HG03025 (cell line): ENCODE measurements at regions not wholly inside any gene's neighbourhood (a gene's known extent, or its start where the extent isn't known, plus 50 kb on each side); places are given as distances from the start of the nearest gene placed in this dataset.

Source experiments
- ATAC-seq: cut with Tn5 transposase; IDR thresholded peaks from one replicate; pipeline ENCODE4 v1.9.1; 2021; ENCODE audit warnings: mild to moderate bottlenecking, moderate library complexity; ENCODE audit not compliant: unreplicated experiment, low FRiP score

DNA sequence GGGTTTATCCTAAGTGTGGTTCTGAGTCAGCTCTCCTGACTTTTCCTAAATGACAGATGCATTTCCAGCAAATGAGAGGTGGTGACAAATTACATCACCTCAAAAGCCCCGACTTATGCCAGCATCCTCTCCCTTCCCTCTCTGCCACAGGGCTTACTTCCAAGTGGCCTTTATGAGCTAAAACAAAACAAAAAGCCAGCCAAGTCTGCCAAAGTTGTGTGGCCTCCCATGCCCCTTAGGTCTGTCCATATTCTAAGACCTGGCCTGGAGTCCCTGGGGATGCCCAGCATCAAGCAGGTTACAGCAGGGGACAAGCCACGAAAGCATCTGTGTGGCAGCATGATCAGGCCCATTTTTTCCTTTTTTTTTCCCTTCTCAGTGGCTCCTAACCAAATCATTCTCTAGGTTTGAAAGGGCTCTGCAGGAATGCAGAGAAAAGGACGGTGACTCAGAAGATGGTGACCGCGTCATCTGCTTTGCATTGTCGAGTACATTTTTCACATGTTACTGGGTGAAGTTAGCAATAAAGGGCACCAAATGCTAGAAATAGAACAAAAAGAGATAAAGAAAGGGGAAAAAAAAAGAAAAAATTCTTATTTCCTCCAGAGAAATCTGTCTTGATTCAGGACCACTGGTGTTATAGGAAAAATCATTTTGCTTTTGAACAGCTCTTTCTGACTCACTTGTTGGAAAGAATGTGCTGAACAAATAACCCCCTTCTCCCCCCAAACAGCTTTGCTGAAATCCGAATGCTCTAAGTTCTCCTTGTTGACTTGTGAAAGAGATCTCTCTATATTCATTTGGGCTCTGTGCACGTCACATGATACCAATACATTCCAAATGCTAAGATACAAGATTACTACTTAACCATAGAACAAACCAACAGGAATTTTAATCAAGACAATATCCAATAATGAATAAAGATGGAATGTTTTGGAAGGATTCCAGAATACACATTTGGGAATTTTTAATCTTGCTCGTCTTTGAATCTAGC lies 178.7 kb downstream of the EN1 start:
- ATAC-seq = no peak

DNA sequence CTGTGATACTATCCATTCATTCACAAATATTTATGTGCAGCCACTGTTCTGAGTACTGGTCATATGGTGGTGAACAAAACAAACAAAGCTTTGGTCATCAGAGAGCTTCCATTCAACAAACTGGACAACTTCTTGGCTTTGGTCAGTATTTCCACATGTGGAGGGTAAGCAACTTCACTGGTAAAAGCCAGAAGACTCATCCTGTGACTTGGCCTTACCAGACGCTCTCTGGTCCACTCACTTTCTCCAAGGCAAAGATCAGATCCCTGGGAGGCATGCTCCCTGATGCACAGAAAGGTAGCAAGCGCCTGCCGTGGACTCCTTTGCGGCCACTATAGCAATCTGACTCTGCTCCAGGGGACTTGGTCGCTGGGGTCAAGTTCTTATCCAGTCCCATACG lies 179.5 kb downstream of the EN1 start:
- ATAC-seq = no peak

GRCh38 chr2:118667348-118667747 lies 180.1 kb downstream of the EN1 start:
- ATAC-seq = no peak

GRCh38 chr2:118665784-118666529 lies 181.5 kb downstream of the EN1 start:
- ATAC-seq = no peak

- no peak for ATAC-seq
Measured at GRCh38 chr2:118661179-118661578, 186.3 kb downstream of the EN1 start.

DNA sequence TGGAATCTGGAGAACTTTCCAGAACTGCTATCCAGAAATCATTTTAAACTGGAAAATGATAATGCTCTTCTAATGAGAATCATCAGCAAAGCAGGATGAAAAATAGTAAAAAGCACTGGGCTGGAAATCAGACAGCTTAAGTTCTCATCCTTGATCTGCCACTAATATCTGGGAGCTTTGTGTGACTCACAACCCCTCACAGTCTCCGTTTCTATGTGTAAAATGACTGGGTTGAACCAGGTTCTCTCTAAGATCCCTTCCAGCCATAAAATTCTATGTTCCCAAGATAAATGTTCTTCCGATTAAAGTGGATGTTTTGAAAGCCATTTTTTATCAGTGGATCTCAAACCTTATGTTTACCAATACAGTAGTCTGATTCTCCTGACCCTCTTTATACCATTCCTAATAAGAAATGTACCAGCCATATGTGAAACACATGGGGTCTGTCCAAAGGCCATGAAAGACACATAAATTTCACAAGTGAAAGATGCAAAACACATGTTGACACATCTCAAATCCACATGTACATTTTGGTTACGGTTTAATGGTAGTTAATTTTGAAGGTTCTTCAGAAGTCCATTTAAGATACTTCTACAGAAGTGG lies 188.8 kb downstream of the EN1 start:
- no peak for ATAC-seq

DNA sequence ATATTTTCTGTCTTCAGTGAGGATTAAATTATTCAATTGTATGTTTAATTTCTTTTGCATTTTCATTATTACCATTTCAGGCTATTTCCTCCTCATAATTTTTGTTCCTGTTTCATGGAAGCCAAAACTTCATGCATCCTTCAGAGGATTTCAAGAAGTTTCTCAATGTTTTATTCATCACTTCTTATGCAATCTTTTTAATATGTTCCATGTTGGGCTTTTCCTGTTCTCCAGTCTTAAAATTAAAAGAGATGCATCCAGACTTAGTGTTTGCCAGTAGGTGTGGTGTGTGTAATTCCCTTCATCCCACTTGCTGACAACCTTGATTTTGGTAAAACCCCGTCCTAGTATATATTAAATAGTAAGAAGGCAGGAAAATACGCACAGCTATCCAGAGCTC lies 190.0 kb downstream of the EN1 start:
- no peak for ATAC-seq

DNA sequence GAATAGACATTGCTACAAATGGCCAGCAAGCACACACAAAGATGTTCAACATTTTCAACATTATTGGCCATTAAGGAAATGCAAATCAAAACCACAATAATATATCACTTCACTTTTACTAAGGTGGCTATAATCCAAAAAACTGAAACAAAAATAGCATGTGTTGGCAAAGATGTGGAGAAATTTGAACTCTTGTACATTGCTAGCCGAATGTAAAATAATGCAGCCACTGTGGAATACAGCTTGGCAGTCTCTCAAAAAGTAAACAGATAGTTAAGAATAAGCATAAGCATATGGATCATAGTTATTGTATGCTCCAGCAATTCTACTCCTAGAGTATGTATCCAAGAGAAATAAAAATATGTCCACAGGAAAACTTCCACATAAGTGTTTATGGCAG lies 192.5 kb downstream of the EN1 start:
- ATAC-seq = no peak

DNA sequence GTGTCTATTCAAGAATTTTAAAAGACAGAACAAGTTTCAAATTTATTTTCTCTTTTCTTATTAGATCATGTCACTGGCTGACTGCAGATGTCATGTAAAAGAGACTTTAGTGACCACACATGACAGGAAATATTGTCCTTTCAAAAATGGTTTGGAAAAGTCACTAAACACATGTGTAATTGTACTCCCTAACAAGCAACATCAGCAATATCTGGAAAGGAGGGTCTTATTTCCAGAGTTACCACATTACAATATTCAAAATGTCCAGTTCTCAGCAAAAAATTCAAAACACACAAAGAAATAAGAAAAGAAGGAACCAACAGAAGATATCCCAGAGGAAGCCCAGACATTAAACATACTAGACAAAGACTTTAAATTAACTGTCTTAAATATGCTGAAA lies 197.1 kb downstream of the EN1 start:
- no peak for ATAC-seq

- ATAC-seq = no peak
Measured at GRCh38 chr2:118645876-118646275, 201.6 kb downstream of the EN1 start.

DNA sequence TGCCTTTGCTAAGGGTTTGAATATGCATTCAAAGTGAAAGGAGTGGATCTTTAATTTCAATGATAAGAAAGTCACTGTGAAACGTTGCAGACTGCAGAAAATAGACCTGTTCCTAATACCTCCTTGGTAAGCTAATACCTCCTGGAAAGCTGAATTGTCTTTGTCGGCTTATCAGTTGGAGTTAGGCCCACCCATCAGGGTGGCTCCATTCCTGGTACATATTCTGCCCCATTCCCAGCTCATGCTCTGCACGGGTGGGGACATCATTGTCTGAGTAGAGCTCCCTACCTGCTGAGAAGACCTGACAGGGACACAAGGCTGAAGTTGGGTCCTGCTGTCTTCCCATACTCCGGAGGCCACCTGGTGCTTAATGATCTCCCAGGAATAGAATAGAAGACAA lies 203.3 kb downstream of the EN1 start:
- ATAC-seq = no peak

GRCh38 chr2:118643294-118643693 lies 204.2 kb downstream of the EN1 start:
- no peak for ATAC-seq

DNA sequence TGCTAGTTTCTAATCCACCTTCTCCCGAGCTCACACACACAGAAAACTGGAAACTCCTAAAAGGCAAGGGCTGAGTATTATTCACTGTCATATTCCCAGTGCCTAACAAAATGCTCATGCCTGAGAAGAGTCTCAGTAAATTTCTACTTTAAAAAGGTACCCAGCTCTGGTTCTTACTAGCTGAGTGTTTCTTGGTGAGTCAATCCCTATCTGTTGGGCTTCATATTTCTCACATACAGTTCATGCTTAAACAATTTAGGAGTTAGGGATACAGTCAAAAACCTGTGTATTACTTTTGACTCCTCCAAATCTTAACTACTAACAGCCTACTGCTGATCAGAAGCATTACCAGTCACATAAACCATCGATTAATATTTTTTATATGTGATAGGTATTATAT lies 204.9 kb downstream of the EN1 start:
- no peak for ATAC-seq

- no peak for ATAC-seq
Measured at GRCh38 chr2:118641711-118642110, 205.7 kb downstream of the EN1 start.

DNA sequence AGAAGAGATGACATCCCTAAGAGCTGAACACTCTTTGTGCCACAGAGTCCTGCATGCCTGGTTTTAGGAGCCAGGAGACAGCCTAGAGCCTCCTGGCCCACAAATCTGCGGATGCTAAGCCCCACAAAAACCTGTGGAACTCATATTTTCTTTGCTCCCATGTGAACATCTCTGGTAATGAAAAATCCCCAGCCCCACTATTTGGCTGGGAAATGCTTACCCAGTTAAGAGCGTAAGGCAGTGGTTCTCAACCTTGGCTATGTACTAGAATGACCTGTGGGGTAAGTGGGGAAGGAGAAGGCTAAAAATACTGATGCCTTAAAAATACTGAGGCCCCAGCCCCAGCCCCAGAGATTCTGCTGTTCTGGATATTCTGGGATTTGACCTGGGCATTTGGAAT lies 208.1 kb downstream of the EN1 start:
- ATAC-seq = no peak

DNA sequence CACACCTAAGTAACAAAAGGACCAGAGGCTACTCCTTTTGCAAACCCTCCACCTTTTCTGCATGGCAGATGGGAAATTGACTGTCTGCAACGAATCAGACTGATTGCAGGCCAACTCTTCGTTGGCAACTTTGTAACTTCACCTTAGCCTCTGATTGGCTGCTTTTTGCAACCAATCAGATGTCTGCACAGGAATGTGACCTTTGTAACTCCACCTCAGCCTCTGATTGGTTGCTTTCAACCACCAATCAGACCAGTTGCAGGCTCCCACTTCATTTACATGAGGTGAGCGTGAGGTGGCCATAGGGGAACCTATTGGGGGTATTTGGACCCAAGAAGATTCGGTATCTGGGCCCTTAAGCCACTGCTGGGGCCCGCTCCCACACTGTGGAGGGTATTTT lies 209.0 kb downstream of the EN1 start:
- ATAC-seq = no peak

- no peak for ATAC-seq
Measured at GRCh38 chr2:118635891-118636290, 211.6 kb downstream of the EN1 start.

GRCh38 chr2:118634876-118635275 lies 212.6 kb downstream of the EN1 start:
- ATAC-seq = no peak

- ATAC-seq = no peak
Measured at GRCh38 chr2:118633371-118634018, 214.0 kb downstream of the EN1 start.

DNA sequence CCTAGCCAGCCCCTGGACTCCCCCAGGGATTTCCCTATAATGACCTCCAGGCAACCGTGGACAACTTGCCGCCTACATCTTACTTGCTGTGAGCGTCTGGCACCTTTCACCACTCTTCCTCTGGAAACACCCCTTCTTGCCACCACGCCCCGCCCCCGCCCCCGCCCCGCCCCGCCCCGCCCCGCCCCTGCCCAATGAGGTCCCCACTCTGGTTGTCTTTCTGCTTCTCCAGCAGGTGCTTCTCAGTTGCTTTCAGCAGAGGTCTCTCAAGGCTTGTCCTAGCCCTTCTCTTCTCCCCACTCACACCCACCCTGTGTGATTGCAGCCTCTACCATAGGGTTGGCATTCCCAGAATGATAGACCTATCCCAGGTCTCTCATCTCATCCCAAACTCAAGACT lies 214.5 kb downstream of the EN1 start:
- no peak for ATAC-seq

DNA sequence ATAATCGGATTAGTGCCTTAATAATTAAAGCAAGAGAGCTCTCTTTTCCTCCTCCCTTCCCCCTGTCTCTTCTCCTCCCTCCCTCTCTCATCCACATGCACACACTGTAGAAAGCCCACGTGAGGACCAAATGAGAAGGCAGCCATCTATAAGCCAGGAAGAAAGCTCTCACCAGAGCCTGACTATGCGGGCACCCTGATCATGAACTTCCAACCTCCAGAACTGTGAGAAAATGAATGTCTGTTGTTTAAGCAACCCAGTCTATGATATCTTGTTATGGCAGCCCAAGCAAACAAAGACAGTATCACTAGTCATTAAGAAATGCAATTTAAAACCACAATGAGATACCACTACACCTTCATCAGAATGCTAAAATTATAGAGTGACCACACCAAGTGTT lies 220.3 kb downstream of the EN1 start:
- no peak for ATAC-seq
